Pancreas (tissue), 10 donors: ENCODE measurements at regions not wholly inside any gene's neighbourhood (a gene's known extent, or its start where the extent isn't known, plus 50 kb on each side); places are given as distances from the start of the nearest gene placed in this dataset.

Source experiments
- ATAC-seq, 4 donors: fragments of 200-7000 bp; cut with Tn5 transposase; one replicate each; pipeline versions ENCODE4 v1.8.0 to v1.9.1; 2020; ENCODE audit warnings: mild to moderate bottlenecking in 4 of 4, moderate library complexity in 4 of 4
- DNase-seq, 6 donors: peaks; one replicate each; pipeline ENCODE4 v3.0.0-alpha.2; 2020
- FAIRE-seq: peaks from 2 replicates; lab custom pipeline; 2012; peaks lifted over from hg19 to GRCh38; lab: Jason Lieb, UNC
- H3K27ac ChIP-seq, 4 donors: fragments of 200-600 bp; sonication (generic); 1 replicate in 3 of 4; 2 replicates in 1 of 4; pipeline versions ENCODE4 v1.5.0 to v1.8.0; 2020
- H3K27me3 ChIP-seq, 4 donors: fragments of 200-600 bp; one replicate each; pipeline ENCODE4 v1.8.0; 2021
- H3K36me3 ChIP-seq, 3 donors: fragments of 200-600 bp; sonication (generic) in 1 of 3; one replicate each; pipeline versions ENCODE4 v1.5.0 to v1.8.0; 2020 to 2021
- H3K4me1 ChIP-seq, 3 donors: fragments of 200-600 bp; one replicate each; pipeline ENCODE4 v1.8.0; 2021
- H3K4me3 ChIP-seq, 4 donors: fragments of 200-600 bp; sonication (generic) in 2 of 4; one replicate each; pipeline versions ENCODE4 v1.5.0 to v1.8.0; 2020 to 2021
- H3K9me3 ChIP-seq, 4 donors: fragments of 200-600 bp; one replicate each; pipeline ENCODE4 v1.8.0; 2021
- WGBS, 2 donors: extraction: QIAGEN DNeasy Blood & Tissue Kit; methylation state at CpG; one replicate each; pipeline ENCODE4 v1.1.7; 2013; 5-methylcytosine and 5-hydroxymethylcytosine counted together
- intact Hi-C, 3 donors: fragments of 100-400 bp; cut with DNase I; formaldehyde crosslinking; loops; one replicate each; pipeline versions ENCODE4 v1.11.1 to v1.14.2; 2022
- TF ChIP-seq, protein P1 (sequence below), 4 donors: fragments of 200-600 bp; sonication (generic) in 3 of 4; IDR thresholded peaks; one replicate each; pipeline versions ENCODE4 v1.5.0 to v1.8.0; 2021; ENCODE audit warnings: antibody characterized with exemption in 4 of 4
- donor health status: healthy with polysubstance abuse.
- donor health status: DM: no; HTN: no; CAD: no; lungs with moderate emphysema.
- donor health status: DM: no; HTN: no; CAD: no.
- donor health status: control.
- donor health status: control.
- donor health status: Bipolar disorder and iron deficiency.
- donor health status: DM: yes; HTN: yes; CAD: no.
- donor health status: DM: no; HTN: no; CAD: no.
- donor health status: DM: no; HTN: no; CAD: no.
- donor health status: DM: yes; HTN: yes; CAD: no.

DNA sequence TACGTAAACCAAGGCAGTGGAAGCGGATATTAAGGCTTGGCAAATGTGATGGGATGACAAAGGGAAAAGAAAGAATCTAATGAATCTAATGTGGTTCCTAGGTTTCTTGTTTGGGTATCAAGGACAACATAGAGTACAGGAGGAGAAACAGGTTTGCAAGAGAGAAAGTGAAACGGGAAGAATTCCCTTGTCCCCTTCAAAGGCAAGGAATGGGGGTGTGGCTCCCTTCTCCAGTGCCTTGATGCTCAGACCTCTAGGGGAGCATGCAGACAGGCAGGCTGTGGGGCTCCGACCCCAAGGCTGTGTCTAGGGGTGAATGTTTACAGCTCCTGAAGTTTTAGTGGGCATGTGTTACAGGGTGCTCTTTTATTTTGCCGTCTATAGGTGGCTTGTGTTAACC is 317.5 kb upstream of the HSF2 start:
- ATAC-seq, result peak in 3 of 4 donors; percentile 34 to 63 (median 35)
- no peak for DNase-seq
- 62 to 63% methylated on average over 5 of the region's 5 CpGs for WGBS, 2 donors

DNA sequence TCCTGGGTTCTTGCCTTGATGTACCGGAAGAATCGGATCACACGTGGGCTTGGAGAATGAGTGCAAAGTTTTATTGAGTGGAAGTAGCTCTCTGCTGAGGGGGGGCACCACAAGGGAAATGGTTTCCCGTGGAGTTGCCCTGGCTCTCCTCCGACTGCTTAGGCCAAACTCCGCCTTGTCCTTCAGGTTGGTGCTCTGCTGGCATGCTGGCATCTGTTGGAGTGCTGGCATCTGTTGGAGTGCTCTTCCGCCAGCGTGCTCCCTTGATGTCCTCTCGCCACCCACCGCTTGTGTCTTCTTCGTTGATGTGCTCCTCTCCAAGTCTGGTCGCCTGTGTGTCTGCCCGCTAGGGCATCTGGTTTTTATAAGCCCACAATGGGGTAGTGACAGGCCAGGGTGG is 317.1 kb upstream of the HSF2 start:
- Histone ChIP-seq H3K27me3 (no peaks in the 10 kb centered on the region), H3K27ac (no peak overlapping the region), H3K9me3 (no peaks in the 10 kb centered on the region), H3K4me3 (no peak overlapping the region), H3K4me1 (no peaks in the 10 kb centered on the region), H3K36me3 (no peaks in the 10 kb centered on the region)
- TF ChIP-seq, protein P1, sequence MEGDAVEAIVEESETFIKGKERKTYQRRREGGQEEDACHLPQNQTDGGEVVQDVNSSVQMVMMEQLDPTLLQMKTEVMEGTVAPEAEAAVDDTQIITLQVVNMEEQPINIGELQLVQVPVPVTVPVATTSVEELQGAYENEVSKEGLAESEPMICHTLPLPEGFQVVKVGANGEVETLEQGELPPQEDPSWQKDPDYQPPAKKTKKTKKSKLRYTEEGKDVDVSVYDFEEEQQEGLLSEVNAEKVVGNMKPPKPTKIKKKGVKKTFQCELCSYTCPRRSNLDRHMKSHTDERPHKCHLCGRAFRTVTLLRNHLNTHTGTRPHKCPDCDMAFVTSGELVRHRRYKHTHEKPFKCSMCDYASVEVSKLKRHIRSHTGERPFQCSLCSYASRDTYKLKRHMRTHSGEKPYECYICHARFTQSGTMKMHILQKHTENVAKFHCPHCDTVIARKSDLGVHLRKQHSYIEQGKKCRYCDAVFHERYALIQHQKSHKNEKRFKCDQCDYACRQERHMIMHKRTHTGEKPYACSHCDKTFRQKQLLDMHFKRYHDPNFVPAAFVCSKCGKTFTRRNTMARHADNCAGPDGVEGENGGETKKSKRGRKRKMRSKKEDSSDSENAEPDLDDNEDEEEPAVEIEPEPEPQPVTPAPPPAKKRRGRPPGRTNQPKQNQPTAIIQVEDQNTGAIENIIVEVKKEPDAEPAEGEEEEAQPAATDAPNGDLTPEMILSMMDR (IDR thresholded peaks at IDR 0.05), result no peak
- WGBS, 2 donors, result 91 to 93% methylated on average over 13 of the region's 13 CpGs
- DNase-seq, result no peak
- no peak for FAIRE-seq
- ATAC-seq, result no peak
- intact Hi-C loops, result no loop called here

More for the DNA sequence above, 317.5 kb upstream of the HSF2 start:
- TF ChIP-seq, protein P1 (IDR thresholded peaks at IDR 0.05), result no peak
- H3K4me1 ChIP-seq, result no peaks in the 10 kb centered on the region
- FAIRE-seq, result no peak
- H3K9me3 ChIP-seq, result no peaks in the 10 kb centered on the region
- intact Hi-C loops, result no loop called here
- H3K36me3 ChIP-seq, result no peaks in the 10 kb centered on the region
- H3K4me3 ChIP-seq, result no peak overlapping the region
- H3K27me3 ChIP-seq, result no peaks in the 10 kb centered on the region
- no peak overlapping the region for H3K27ac ChIP-seq

DNA sequence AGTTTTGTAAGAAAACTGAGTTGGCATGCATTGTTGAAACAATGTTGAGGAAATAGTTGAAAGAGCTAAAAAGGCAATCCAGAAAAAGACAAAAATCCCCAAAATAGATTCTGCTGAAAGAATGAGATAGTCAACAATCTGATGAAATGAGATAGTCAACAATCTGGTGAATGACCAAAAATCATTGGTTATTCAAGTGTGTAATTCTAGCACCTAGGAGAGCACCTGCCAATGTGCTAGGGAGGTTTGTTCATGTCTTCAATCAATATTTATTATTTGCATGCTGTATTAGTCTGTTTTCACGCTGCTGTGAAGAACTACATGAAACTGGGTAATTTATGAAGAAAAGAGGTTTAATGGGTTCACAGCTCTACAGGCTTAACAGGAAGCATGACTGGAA is 307.1 kb upstream of the HSF2 start:
- WGBS, 2 donors, result 64 to 70% methylated on average over 1 of the region's 1 CpG
- Histone ChIP-seq H3K27me3 (no peaks in the 10 kb centered on the region), H3K9me3 (no peaks in the 10 kb centered on the region), H3K4me1 (no peaks in the 10 kb centered on the region), H3K36me3 (no peaks in the 10 kb centered on the region), H3K4me3 (no peak overlapping the region), H3K27ac (no peak overlapping the region)
- DNase-seq (no peak), ATAC-seq (no peak), FAIRE-seq (no peak)
- intact Hi-C loops, result no loop called here
- TF ChIP-seq, protein P1 (IDR thresholded peaks at IDR 0.05), result no peak

GRCh38 chr6:122098201-122098678 is 301.2 kb upstream of the HSF2 start:
- Histone ChIP-seq H3K27ac (no peak overlapping the region), H3K27me3 (no peaks in the 10 kb centered on the region), H3K4me1 (no peaks in the 10 kb centered on the region), H3K36me3 (no peaks in the 10 kb centered on the region), H3K4me3 (no peak overlapping the region), H3K9me3 (no peaks in the 10 kb centered on the region)
- whole genome bisulfite sequencing, 2 donors, result 34 to 39% methylated on average over 4 of the region's 4 CpGs
- DNase-seq (no peak), ATAC-seq (no peak), FAIRE-seq (no peak)
- intact Hi-C loops, result no loop called here
- TF ChIP-seq, protein P1 (IDR thresholded peaks at IDR 0.05), result no peak

GRCh38 chr6:122102026-122102425 is 297.4 kb upstream of the HSF2 start:
- WGBS, 2 donors, result 89 to 96% methylated on average over 3 of the region's 3 CpGs
- intact Hi-C loops, result no loop called here
- TF ChIP-seq, protein P1 (IDR thresholded peaks at IDR 0.05), result no peak
- no peak overlapping the region for H3K27ac ChIP-seq
- H3K9me3 ChIP-seq, result no peaks in the 10 kb centered on the region
- H3K4me3 ChIP-seq, result no peak overlapping the region
- no peaks in the 10 kb centered on the region for H3K27me3 ChIP-seq
- DNase-seq (no peak), FAIRE-seq (no peak), ATAC-seq (no peak)
- H3K4me1 ChIP-seq, result no peaks in the 10 kb centered on the region
- no peaks in the 10 kb centered on the region for H3K36me3 ChIP-seq
